Dedifferentiated amniotic fluid mesenchymal stem cell (primary cell): ENCODE measurements at regions not wholly inside any gene's neighbourhood (a gene's known extent, or its start where the extent isn't known, plus 50 kb on each side); places are given as distances from the start of the nearest gene placed in this dataset.
"Not testable (repeated sequence)": the region's sequence is repeated elsewhere in the genome, so short reads cannot be mapped to it uniquely, and the experiment has no call there.

ENCODE experiments used
- DNase-seq: peaks from one replicate; pipeline ENCODE4 v3.0.0-alpha.2; 2016; ENCODE audit errors: extremely low spot score

- DNase-seq, result no peak
Observed at GRCh38 chr4:138892483-138893407, 122.8 kb upstream of the NOCT start.

GRCh38 chr4:138891631-138892031 lies 124.0 kb upstream of the NOCT start:
- DNase-seq, result peak; percentile 30

GRCh38 chr4:138890891-138891570 lies 124.5 kb upstream of the NOCT start:
- DNase-seq, result no peak

- DNase-seq, result no peak
Observed at GRCh38 chr4:138889216-138889615, 126.4 kb upstream of the NOCT start.

- no peak for DNase-seq
Observed at GRCh38 chr4:138887741-138888140, 127.8 kb upstream of the NOCT start.

- no peak for DNase-seq
Observed at GRCh38 chr4:138887341-138887740, 128.2 kb upstream of the NOCT start.

GRCh38 chr4:138879757-138880156 lies 135.8 kb upstream of the NOCT start:
- no peak for DNase-seq

- peak; percentile 37 for DNase-seq
Observed at GRCh38 chr4:138875891-138876608, 139.5 kb upstream of the NOCT start.

- DNase-seq, result no peak
Observed at GRCh38 chr4:138871555-138871875, 144.1 kb upstream of the NOCT start.

- peak; percentile 79 for DNase-seq
Observed at GRCh38 chr4:138870737-138871554, 144.6 kb upstream of the NOCT start.

GRCh38 chr4:138869631-138870030 lies 145.9 kb upstream of the NOCT start:
- no peak for DNase-seq

- DNase-seq, result no peak
Observed at GRCh38 chr4:138869165-138869564, 146.4 kb upstream of the NOCT start.

- DNase-seq, result no peak
Observed at GRCh38 chr4:138868562-138868961, 147.0 kb upstream of the NOCT start.

- DNase-seq, result no peak
Observed at GRCh38 chr4:138867404-138867803, 148.2 kb upstream of the NOCT start.

- no peak for DNase-seq
Observed at GRCh38 chr4:138866314-138866713, 149.3 kb upstream of the NOCT start.

- DNase-seq, result no peak
Observed at GRCh38 chr4:138865765-138866164, 149.8 kb upstream of the NOCT start.

- no peak for DNase-seq
Observed at GRCh38 chr4:138864961-138865720, 150.4 kb upstream of the NOCT start.

GRCh38 chr4:138863160-138863559 lies 152.4 kb upstream of the NOCT start:
- DNase-seq, result no peak

- no peak for DNase-seq
Observed at GRCh38 chr4:138861135-138861534, 154.4 kb upstream of the NOCT start.

GRCh38 chr4:138860357-138860756 lies 155.2 kb upstream of the NOCT start:
- DNase-seq, result not testable (repeated sequence)

- no peak for DNase-seq
Observed at GRCh38 chr4:138859254-138859653, 156.3 kb upstream of the NOCT start.
